T-cell (primary cell): ENCODE measurements at regions not wholly inside any gene's neighbourhood (a gene's known extent, or its start where the extent isn't known, plus 50 kb on each side); places are given as distances from the start of the nearest gene placed in this dataset.

Source experiments
- ATAC-seq, 4 experiments: fragments of 200-7000 bp in 3 of 4; fragments of 150-1000 bp in 1 of 4; cut with Tn5 transposase; replicated peaks in 1 of 4; 1 replicate in 3 of 4; 2 replicates in 1 of 4; pipeline ENCODE4 v1.10.0; 2021; ENCODE audit warnings: moderate library complexity in 3 of 4, mild to moderate bottlenecking in 2 of 4, moderate number of reproducible peaks in 1 of 4
- CTCF ChIA-PET, 2 donors: fragments of 300-600 bp; sonication (Branson Sonifier 250); formaldehyde crosslinking; loops; one replicate each; lab custom pipeline; 2022; ENCODE audit warnings: antibody characterized with exemption in 2 of 2; lab: Charles Lee
- POLR2A ChIA-PET, 2 donors: fragments of 300-600 bp; sonication (Branson Sonifier 250); formaldehyde crosslinking; loops; one replicate each; lab custom pipeline; 2022; ENCODE audit warnings: antibody characterized with exemption in 2 of 2; lab: Charles Lee
- DNase-seq, 35 experiments: peaks; one replicate each; pipeline versions ENCODE4 v3.0.0 to v3.0.0-alpha.2; 2013 to 2023
- H3K27ac ChIP-seq: one replicate; pipeline ENCODE4 v1.5.1; 2013; ENCODE audit warnings: low read length
- H3K27me3 ChIP-seq, 2 experiments: replicated peaks in 1 of 2; 1 replicate in 1 of 2; 2 replicates in 1 of 2; pipeline versions ENCODE4 v1.6.1 to v1.7.0; 2013; ENCODE audit warnings: low read length in 1 of 2, mixed read lengths in 1 of 2; ENCODE audit not compliant: control insufficient read depth in 2 of 2, insufficient read depth in 2 of 2; ENCODE audit errors: extremely low read depth in 1 of 2
- H3K36me3 ChIP-seq, 2 donors: 1 replicate in 1 of 2; 2 replicates in 1 of 2; pipeline versions ENCODE4 v1.6.1 to v1.7.0; 2013; ENCODE audit warnings: low read length in 1 of 2; ENCODE audit not compliant: control insufficient read depth in 2 of 2, insufficient read depth in 1 of 2; ENCODE audit errors: extremely low read depth in 1 of 2
- H3K4me1 ChIP-seq, 2 experiments: 1 replicate in 1 of 2; 2 replicates in 1 of 2; pipeline versions ENCODE4 v1.6.1 to v1.7.0; 2013; ENCODE audit warnings: low read length in 2 of 2, mixed read lengths in 1 of 2; ENCODE audit not compliant: insufficient read depth in 2 of 2, control insufficient read depth in 1 of 2; ENCODE audit errors: extremely low read depth in 1 of 2
- H3K4me3 ChIP-seq, 2 donors: 1 replicate in 1 of 2; 2 replicates in 1 of 2; pipeline versions ENCODE4 v1.5.1 to v1.7.0; 2013; ENCODE audit warnings: mild to moderate bottlenecking in 2 of 2, low read length in 1 of 2, moderate library complexity in 1 of 2; ENCODE audit not compliant: control insufficient read depth in 1 of 2; ENCODE audit errors: extremely low read depth in 1 of 2
- H3K9me3 ChIP-seq: 2 replicates; pipeline ENCODE4 v1.7.0; 2013
- H3K27ac Mint-ChIP-seq, 2 donors: one replicate each; pipeline ENCODE4 v1.8.0; 2020 to 2021; ENCODE audit warnings: mild to moderate bottlenecking in 2 of 2, mixed read lengths in 2 of 2
- H3K27me3 Mint-ChIP-seq, 2 donors: one replicate each; pipeline ENCODE4 v1.8.0; 2021 to 2022; ENCODE audit warnings: mixed read lengths in 2 of 2
- H3K36me3 Mint-ChIP-seq: one replicate; pipeline ENCODE4 v1.8.0; 2021; ENCODE audit warnings: mixed read lengths
- H3K4me1 Mint-ChIP-seq, 3 donors: one replicate each; pipeline ENCODE4 v1.8.0; 2020 to 2022; ENCODE audit warnings: mixed read lengths in 3 of 3, mild to moderate bottlenecking in 1 of 3
- H3K4me3 Mint-ChIP-seq, 3 donors: one replicate each; pipeline ENCODE4 v1.8.0; 2020 to 2022; ENCODE audit warnings: mild to moderate bottlenecking in 3 of 3, mixed read lengths in 3 of 3, moderate library complexity in 3 of 3
- H3K9me3 Mint-ChIP-seq, 3 donors: one replicate each; pipeline ENCODE4 v1.8.0; 2020 to 2022; ENCODE audit warnings: mixed read lengths in 3 of 3
- WGBS: methylation state at CpG from one replicate; pipeline ENCODE4 v1.1.5; 2013; ENCODE audit warnings: missing lambda C conversion rate; ENCODE audit not compliant: insufficient coverage; 5-methylcytosine and 5-hydroxymethylcytosine counted together

GRCh38 chr3:194985031-194985578, 285.9 kb downstream of the XXYLT1 start:
- Histone ChIP-seq H3K36me3 (no peaks in the 10 kb centered on the region), H3K27ac (no peak overlapping the region), H3K9me3 (no peaks in the 10 kb centered on the region), H3K4me3 (no peak overlapping the region), H3K27me3 (peaks cover 0 to 38% of the 10 kb centered on the region in 2 experiments), H3K4me1 (no peaks in the 10 kb centered on the region)
- ChIA-PET POLR2A (no interaction called here), CTCF (no interaction called here)
- no peak for DNase-seq
- Mint-ChIP-seq H3K36me3 (peaks cover 2% of the 10 kb centered on the region), H3K4me3 (no peak overlapping the region), H3K27ac (no peak overlapping the region), H3K9me3 (peaks cover 0 to 13% (median 0%) of the 10 kb centered on the region in 3 donors), H3K4me1 (no peaks in the 10 kb centered on the region), H3K27me3 (peaks cover 12 to 26% of the 10 kb centered on the region in 2 donors)
- 59% methylated on average over 33 of the region's 33 CpGs for WGBS
- no peak for ATAC-seq

DNA sequence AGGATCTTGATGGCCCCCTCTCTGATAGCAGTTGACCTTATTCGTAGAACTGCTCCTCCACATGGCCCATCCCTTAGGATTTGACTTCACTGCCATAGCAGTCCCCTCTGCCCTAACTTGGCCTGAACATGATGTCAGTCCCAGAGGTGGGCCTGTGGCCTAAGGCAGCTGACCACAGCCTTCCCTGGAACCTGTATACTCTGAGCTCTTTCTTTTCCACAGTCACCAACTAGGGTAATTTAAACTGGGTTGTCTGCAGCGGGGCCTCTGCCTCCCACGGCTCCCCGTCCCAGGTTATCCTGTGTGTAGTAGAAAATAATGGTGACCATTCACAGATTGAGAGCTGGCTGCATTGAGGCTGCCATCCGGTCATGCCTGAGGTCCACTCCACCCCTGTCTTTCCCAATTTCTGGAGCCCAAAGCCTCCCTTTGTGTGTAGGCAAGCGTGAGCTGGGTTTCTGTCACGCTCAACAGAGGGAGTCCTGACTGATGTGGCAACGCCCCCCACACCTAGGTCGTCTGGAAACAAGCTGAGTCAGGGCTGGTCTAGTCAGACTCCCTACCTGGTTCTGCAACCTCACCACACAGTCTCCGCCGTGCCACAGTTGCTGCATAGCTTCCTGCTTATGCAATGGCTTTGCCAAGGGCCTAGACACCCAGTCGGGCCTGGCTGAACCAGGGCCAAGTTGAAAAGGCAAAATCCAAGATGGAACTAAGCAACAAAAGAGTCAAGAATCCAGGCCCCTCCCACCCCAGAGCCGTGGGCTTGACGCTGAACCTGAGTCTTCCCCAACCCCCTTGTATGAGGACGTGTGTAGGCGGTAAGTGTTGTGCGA, 284.5 kb downstream of the XXYLT1 start:
- Histone ChIP-seq H3K27me3 (peaks cover 0 to 38% of the 10 kb centered on the region in 2 experiments), H3K4me1 (no peaks in the 10 kb centered on the region), H3K4me3 (no peak overlapping the region), H3K36me3 (no peaks in the 10 kb centered on the region), H3K9me3 (no peaks in the 10 kb centered on the region), H3K27ac (no peak overlapping the region)
- DNase-seq (peak in 1 of 35 experiments; percentile 3), ATAC-seq (no peak)
- Mint-ChIP-seq H3K4me1 (no peaks in the 10 kb centered on the region), H3K4me3 (no peak overlapping the region), H3K27me3 (peaks cover 12 to 29% of the 10 kb centered on the region in 2 donors), H3K9me3 (peaks cover 0 to 10% (median 0%) of the 10 kb centered on the region in 3 donors), H3K27ac (no peak overlapping the region), H3K36me3 (peaks cover 2% of the 10 kb centered on the region)
- CTCF ChIA-PET = no interaction called here
- POLR2A ChIA-PET = no interaction called here
- WGBS = 60% methylated on average over 8 of the region's 17 CpGs

DNA sequence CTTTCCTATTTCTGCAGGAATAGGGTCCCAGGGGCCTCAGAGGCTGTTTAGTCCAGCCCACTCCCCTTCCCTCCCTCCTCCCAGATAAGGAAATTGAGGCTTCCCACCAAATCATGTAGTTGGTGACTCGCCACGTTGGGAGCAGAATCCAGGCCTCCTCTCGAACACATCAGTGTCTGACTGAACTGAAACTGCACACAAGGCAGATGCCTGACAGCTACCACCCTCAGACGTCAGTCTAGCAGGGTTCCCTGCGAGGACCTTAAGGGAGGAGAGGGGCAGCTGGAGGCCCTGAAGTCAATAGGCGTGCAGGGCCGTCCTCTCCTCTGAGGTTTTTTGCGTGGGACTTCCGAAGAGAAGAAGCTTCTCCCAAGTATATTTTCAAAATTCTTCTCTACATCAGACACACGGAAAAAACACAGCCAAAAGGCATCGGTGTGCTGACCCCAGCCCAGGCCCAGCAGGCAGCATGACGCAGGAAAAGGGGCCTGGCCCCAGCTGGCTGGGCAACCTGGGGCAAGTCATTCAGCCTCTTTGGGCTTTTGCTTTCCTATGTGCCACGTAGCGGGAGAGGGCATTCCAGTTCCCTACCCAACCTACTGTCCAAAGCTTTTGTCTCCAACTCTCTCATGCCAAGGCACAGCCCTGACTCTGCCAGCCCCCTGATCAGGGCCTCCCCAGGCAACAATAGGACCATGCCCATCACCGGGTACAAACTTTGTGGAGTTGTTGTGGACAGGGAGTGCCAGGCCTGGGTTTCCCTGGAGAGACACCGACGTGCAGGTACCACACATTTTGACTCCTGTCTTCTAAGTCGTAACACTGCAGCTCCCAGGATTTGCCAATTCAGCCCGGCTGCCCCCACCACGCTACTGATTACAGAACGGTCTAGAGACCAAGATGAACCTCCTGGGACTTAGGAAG, 283.1 kb downstream of the XXYLT1 start:
- Mint-ChIP-seq H3K27me3 (peaks cover 8 to 29% of the 10 kb centered on the region in 2 donors), H3K4me3 (no peak overlapping the region), H3K4me1 (no peaks in the 10 kb centered on the region), H3K9me3 (no peaks in the 10 kb centered on the region), H3K36me3 (no peaks in the 10 kb centered on the region), H3K27ac (no peak overlapping the region)
- Histone ChIP-seq H3K27ac (no peak overlapping the region), H3K9me3 (no peaks in the 10 kb centered on the region), H3K27me3 (peaks cover 0 to 38% of the 10 kb centered on the region in 2 experiments), H3K4me1 (no peaks in the 10 kb centered on the region), H3K4me3 (no peak overlapping the region), H3K36me3 (no peaks in the 10 kb centered on the region)
- WGBS = 76% methylated on average over 14 of the region's 21 CpGs
- ATAC-seq = no peak
- DNase-seq = no peak
- ChIA-PET POLR2A (no interaction called here), CTCF (no interaction called here)

- CTCF ChIA-PET = no interaction called here
- POLR2A ChIA-PET = no interaction called here
Observed at GRCh38 chr3:194988495-194989165, 282.3 kb downstream of the XXYLT1 start.

GRCh38 chr3:194989241-194989640, 281.7 kb downstream of the XXYLT1 start:
- H3K27me3 Mint-ChIP-seq = peaks cover 6 to 20% of the 10 kb centered on the region in 2 donors
- ChIA-PET CTCF (no interaction called here), POLR2A (no interaction called here)
- Histone ChIP-seq H3K27me3 (peaks cover 0 to 33% of the 10 kb centered on the region in 2 experiments), H3K4me1 (no peaks in the 10 kb centered on the region), H3K9me3 (no peaks in the 10 kb centered on the region), H3K27ac (no peak overlapping the region), H3K4me3 (no peak overlapping the region), H3K36me3 (no peaks in the 10 kb centered on the region)
- ATAC-seq = no peak
- no peak overlapping the region for H3K27ac Mint-ChIP-seq
- no peaks in the 10 kb centered on the region for H3K4me1 Mint-ChIP-seq
- no peak for DNase-seq
- no peaks in the 10 kb centered on the region for H3K36me3 Mint-ChIP-seq
- H3K4me3 Mint-ChIP-seq = no peak overlapping the region
- WGBS = 83% methylated on average over 8 of the region's 10 CpGs
- H3K9me3 Mint-ChIP-seq = no peaks in the 10 kb centered on the region

More at GRCh38 chr3:194988495-194989165, 282.3 kb downstream of the XXYLT1 start:
- no peak for ATAC-seq
- no peak overlapping the region for H3K4me3 ChIP-seq
- no peaks in the 10 kb centered on the region for H3K9me3 ChIP-seq
- no peak overlapping the region for H3K27ac ChIP-seq
- Mint-ChIP-seq H3K36me3 (no peaks in the 10 kb centered on the region), H3K4me3 (no peak overlapping the region), H3K27me3 (peaks cover 8 to 23% of the 10 kb centered on the region in 2 donors), H3K27ac (no peak overlapping the region), H3K4me1 (no peaks in the 10 kb centered on the region), H3K9me3 (no peaks in the 10 kb centered on the region)
- peaks cover 0 to 35% of the 10 kb centered on the region in 2 experiments for H3K27me3 ChIP-seq
- no peak for DNase-seq
- H3K4me1 ChIP-seq = no peaks in the 10 kb centered on the region
- WGBS = 57% methylated on average over 4 of the region's 8 CpGs
- H3K36me3 ChIP-seq = no peaks in the 10 kb centered on the region
